Stimulated activated CD8-positive, alpha-beta memory T cell treated with anti-CD3 and anti-CD28 coated beads, Interleukin-15, amount 100 ng/mL, for 24 hours (primary cell): ENCODE measurements at regions not wholly inside any gene's neighbourhood (a gene's known extent, or its start where the extent isn't known, plus 50 kb on each side); places are given as distances from the start of the nearest gene placed in this dataset.
"Not testable (repeated sequence)": the region's sequence is repeated elsewhere in the genome, so short reads cannot be mapped to it uniquely, and the experiment has no call there.

Experiments used
- DNase-seq: peaks from one replicate; pipeline ENCODE4 v3.0.0-alpha.2; 2020; ENCODE audit warnings: low read depth

- DNase-seq, result peak; percentile 40
Measured at GRCh38 chr16:22436823-22437652, 62.6 kb upstream of the CDR2 start.

- DNase-seq, result not testable (repeated sequence)
Measured at GRCh38 chr16:22436326-22436822, 62.0 kb upstream of the CDR2 start.

GRCh38 chr16:22431314-22431713, 56.9 kb upstream of the CDR2 start:
- DNase-seq, result not testable (repeated sequence)

GRCh38 chr16:22428654-22429053, 54.2 kb upstream of the CDR2 start:
- DNase-seq, result no peak

GRCh38 chr16:22427556-22427955, 53.1 kb upstream of the CDR2 start:
- no peak for DNase-seq

GRCh38 chr16:22425847-22426246, 51.4 kb upstream of the CDR2 start:
- DNase-seq, result no peak

GRCh38 chr16:22425036-22425801, 50.8 kb upstream of the CDR2 start:
- no peak for DNase-seq

- DNase-seq, result no peak
Measured at GRCh38 chr16:22424161-22424937, 49.9 kb upstream of the CDR2 start.
